Hepatocyte (in vitro differentiated cells): ENCODE measurements at regions not wholly inside any gene's neighbourhood (a gene's known extent, or its start where the extent isn't known, plus 50 kb on each side); places are given as distances from the start of the nearest gene placed in this dataset.

Experiments used
- DNase-seq: peaks from one replicate; pipeline ENCODE4 v3.0.0-alpha.2; 2016; ENCODE audit warnings: low spot score
- H2AFZ ChIP-seq: fragments of 200-600 bp; sonication (generic); 2 replicates; pipeline ENCODE4 v1.6.0; 2016; ENCODE audit warnings: antibody characterized with exemption, mild to moderate bottlenecking
- H3K27ac ChIP-seq: fragments of 200-600 bp; sonication (generic); 2 replicates; pipeline ENCODE4 v1.5.1; 2016; ENCODE audit warnings: mild to moderate bottlenecking
- H3K27me3 ChIP-seq: fragments of 200-600 bp; sonication (generic); 2 replicates; pipeline ENCODE4 v1.6.1; 2016
- H3K36me3 ChIP-seq: fragments of 200-600 bp; sonication (generic); replicated peaks from 2 replicates; pipeline ENCODE4 v1.5.1; 2016; ENCODE audit warnings: low read depth; ENCODE audit not compliant: insufficient read depth
- H3K4me1 ChIP-seq: fragments of 200-600 bp; sonication (generic); 2 replicates; pipeline ENCODE4 v1.5.1; 2016; ENCODE audit warnings: mild to moderate bottlenecking, moderate library complexity; ENCODE audit not compliant: insufficient read depth
- H3K4me2 ChIP-seq: fragments of 200-600 bp; sonication (generic); 2 replicates; pipeline ENCODE4 v1.6.0; 2016
- H3K4me3 ChIP-seq: fragments of 200-600 bp; sonication (generic); 2 replicates; pipeline ENCODE4 v1.5.1; 2016; ENCODE audit warnings: mild to moderate bottlenecking
- H3K79me2 ChIP-seq: fragments of 200-600 bp; sonication (generic); 2 replicates; pipeline ENCODE4 v1.6.0; 2017; ENCODE audit warnings: mild to moderate bottlenecking
- H3K9me2 ChIP-seq: fragments of 200-600 bp; sonication (generic); replicated peaks from 2 replicates; pipeline ENCODE4 v1.6.0; 2017; ENCODE audit warnings: mild to moderate bottlenecking; ENCODE audit not compliant: insufficient read depth
- H3K9me3 ChIP-seq: fragments of 200-600 bp; sonication (generic); 2 replicates; pipeline ENCODE4 v1.5.1; 2016; ENCODE audit warnings: low read depth, mild to moderate bottlenecking
- H4K20me1 ChIP-seq: fragments of 200-600 bp; sonication (generic); 2 replicates; pipeline ENCODE4 v1.6.0; 2016; ENCODE audit warnings: mild to moderate bottlenecking; ENCODE audit not compliant: insufficient read depth, poor library complexity, severe bottlenecking
- CTCF ChIP-seq: fragments of 200-600 bp; sonication (generic); IDR thresholded peaks from 2 replicates; pipeline ENCODE4 v1.5.1; 2016; ENCODE audit warnings: antibody characterized with exemption, mild to moderate bottlenecking; ENCODE audit not compliant: poor library complexity
- EZH2 ChIP-seq: fragments of 200-600 bp; sonication (generic); IDR thresholded peaks from 2 replicates; pipeline ENCODE4 v1.6.1; 2016; ENCODE audit warnings: antibody characterized with exemption, mild to moderate bottlenecking, borderline replicate concordance
- EZH2phosphoT487 ChIP-seq: fragments of 200-600 bp; sonication (generic); IDR thresholded peaks from one replicate; pipeline ENCODE4 v1.6.1; 2018; ENCODE audit warnings: antibody characterized with exemption, mild to moderate bottlenecking, low read depth, moderate library complexity; ENCODE audit not compliant: unreplicated experiment, severe bottlenecking
- WGBS: methylation state at CpG from one replicate; pipeline ENCODE4 v1.1.6; 2016; ENCODE audit warnings: low lambda C conversion rate; ENCODE audit errors: missing lambda C conversion rate; 5-methylcytosine and 5-hydroxymethylcytosine counted together

- TF ChIP-seq CTCF (no peak), EZH2 (no peak), EZH2phosphoT487 (no peak)
- H3K27me3 ChIP-seq = no peaks in the 10 kb centered on the region
- H3K9me3 ChIP-seq = no peaks in the 10 kb centered on the region
- H3K27ac ChIP-seq = no peak overlapping the region
- H3K4me3 ChIP-seq = no peak overlapping the region
- H2AFZ ChIP-seq = no peak overlapping the region
- no peak for DNase-seq
- H3K79me2 ChIP-seq = no peaks in the 10 kb centered on the region
- H4K20me1 ChIP-seq = no peaks in the 10 kb centered on the region
- H3K9me2 ChIP-seq = no peaks in the 10 kb centered on the region
- H3K4me1 ChIP-seq = no peaks in the 10 kb centered on the region
- 86% methylated on average over 4 of the region's 4 CpGs for WGBS
- H3K4me2 ChIP-seq = no peak overlapping the region
- no peaks in the 10 kb centered on the region for H3K36me3 ChIP-seq
Observed at GRCh38 chr10:53102424-53102823, 329.8 kb upstream of the MBL2 start.

DNA sequence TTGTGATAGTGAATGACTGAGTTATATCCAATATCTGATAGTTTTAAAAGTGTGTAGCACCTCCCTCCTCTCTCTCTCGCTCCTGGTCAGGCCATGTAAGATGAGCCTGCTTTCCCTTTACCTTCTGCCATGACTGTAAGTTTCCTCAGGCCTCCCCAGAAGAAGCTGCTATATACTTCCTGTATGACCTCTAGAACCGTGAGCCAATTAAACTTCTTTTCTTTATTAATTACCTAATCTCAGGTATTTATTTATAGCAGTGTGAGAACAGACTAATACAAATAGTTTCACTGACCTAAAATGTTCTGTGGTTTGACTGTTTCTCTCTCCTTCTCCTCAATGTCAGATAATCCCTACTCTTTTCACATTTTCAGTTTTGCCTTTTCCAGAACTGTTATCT is 321.3 kb upstream of the MBL2 start:
- Histone ChIP-seq H3K4me2 (no peak overlapping the region), H2AFZ (no peak overlapping the region), H3K4me1 (no peaks in the 10 kb centered on the region), H3K27ac (no peak overlapping the region), H3K79me2 (no peaks in the 10 kb centered on the region), H3K36me3 (no peaks in the 10 kb centered on the region), H3K9me2 (no peaks in the 10 kb centered on the region), H4K20me1 (no peaks in the 10 kb centered on the region), H3K27me3 (no peaks in the 10 kb centered on the region), H3K9me3 (no peaks in the 10 kb centered on the region), H3K4me3 (no peak overlapping the region)
- no peak for DNase-seq
- WGBS = 76% methylated on average over 2 of the region's 2 CpGs
- no peak for TF ChIP-seq CTCF
- no peak for TF ChIP-seq EZH2phosphoT487
- no peak for TF ChIP-seq EZH2

GRCh38 chr10:53091574-53091973 is 319.0 kb upstream of the MBL2 start:
- no peak overlapping the region for H3K4me3 ChIP-seq
- 86% methylated on average over 4 of the region's 4 CpGs for WGBS

More at GRCh38 chr10:53091574-53091973, 319.0 kb upstream of the MBL2 start:
- Histone ChIP-seq H3K4me2 (no peak overlapping the region), H2AFZ (no peak overlapping the region), H3K9me2 (no peaks in the 10 kb centered on the region), H3K4me1 (no peaks in the 10 kb centered on the region), H4K20me1 (no peaks in the 10 kb centered on the region), H3K36me3 (no peaks in the 10 kb centered on the region), H3K27ac (no peak overlapping the region), H3K27me3 (no peaks in the 10 kb centered on the region), H3K9me3 (no peaks in the 10 kb centered on the region), H3K79me2 (no peaks in the 10 kb centered on the region)
- DNase-seq = no peak
- no peak for TF ChIP-seq EZH2
- no peak for TF ChIP-seq CTCF
- TF ChIP-seq EZH2phosphoT487 = no peak
